ENCODE measurements at regions not wholly inside any gene's neighbourhood (a gene's known extent, or its start where the extent isn't known, plus 50 kb on each side); places are given as distances from the start of the nearest gene placed in this dataset.

GRCh38 chr20:22491194-22491505 lies 93.2 kb downstream of the FOXA2 start:
- TF ChIP-seq, protein P1, sequence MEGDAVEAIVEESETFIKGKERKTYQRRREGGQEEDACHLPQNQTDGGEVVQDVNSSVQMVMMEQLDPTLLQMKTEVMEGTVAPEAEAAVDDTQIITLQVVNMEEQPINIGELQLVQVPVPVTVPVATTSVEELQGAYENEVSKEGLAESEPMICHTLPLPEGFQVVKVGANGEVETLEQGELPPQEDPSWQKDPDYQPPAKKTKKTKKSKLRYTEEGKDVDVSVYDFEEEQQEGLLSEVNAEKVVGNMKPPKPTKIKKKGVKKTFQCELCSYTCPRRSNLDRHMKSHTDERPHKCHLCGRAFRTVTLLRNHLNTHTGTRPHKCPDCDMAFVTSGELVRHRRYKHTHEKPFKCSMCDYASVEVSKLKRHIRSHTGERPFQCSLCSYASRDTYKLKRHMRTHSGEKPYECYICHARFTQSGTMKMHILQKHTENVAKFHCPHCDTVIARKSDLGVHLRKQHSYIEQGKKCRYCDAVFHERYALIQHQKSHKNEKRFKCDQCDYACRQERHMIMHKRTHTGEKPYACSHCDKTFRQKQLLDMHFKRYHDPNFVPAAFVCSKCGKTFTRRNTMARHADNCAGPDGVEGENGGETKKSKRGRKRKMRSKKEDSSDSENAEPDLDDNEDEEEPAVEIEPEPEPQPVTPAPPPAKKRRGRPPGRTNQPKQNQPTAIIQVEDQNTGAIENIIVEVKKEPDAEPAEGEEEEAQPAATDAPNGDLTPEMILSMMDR (IDR thresholded peaks at IDR 0.05; ENCODE audit: insufficient read depth, low read length, poor library complexity, severe bottlenecking), result no peak
- TF ChIP-seq EZH2phosphoT487 (conservative IDR thresholded peaks at IDR 0.05; ENCODE audit: low read length), result no peak
